K562 (cell line): ENCODE measurements at regions not wholly inside any gene's neighbourhood (a gene's known extent, or its start where the extent isn't known, plus 50 kb on each side); places are given as distances from the start of the nearest gene placed in this dataset.

ENCODE experiments used
- FOXO4 ChIP-seq: fragments of 450-650 bp; formaldehyde crosslinking; IDR thresholded peaks from 2 replicates; pipeline ENCODE4 v1.4.0; 2020; ENCODE audit warnings: mild to moderate bottlenecking, moderate library complexity
- REST ChIP-seq, 2 experiments: fragments of 450-650 bp; formaldehyde crosslinking in 1 of 2; IDR thresholded peaks; 2 replicates each; pipeline versions ENCODE4 v1.4.0 to v1.6.1; 2014 to 2020; ENCODE audit warnings: mild to moderate bottlenecking in 2 of 2, borderline replicate concordance in 1 of 2, low read depth in 1 of 2
- ZFP30 ChIP-seq: fragments of 250-450 bp; sonication (Bioruptor Pico); IDR thresholded peaks from 2 replicates; pipeline ENCODE4 v1.8.0; 2022; ENCODE audit warnings: moderate library complexity, mild to moderate bottlenecking, inconsistent platforms, borderline replicate concordance
- ZNF408 ChIP-seq: fragments of 250-450 bp; sonication (Bioruptor Pico); IDR thresholded peaks from 2 replicates; pipeline ENCODE4 v1.4.0; 2020; ENCODE audit warnings: low read depth, mild to moderate bottlenecking, moderate library complexity

GRCh38 chr4:92129408-92129994 is 174.3 kb upstream of the GRID2 start:
- TF ChIP-seq REST (IDR thresholded peaks at IDR 0.05; ENCODE audit: borderline replicate concordance), result no peak
- no peak for TF ChIP-seq REST (CRISPR knock-in tag; IDR thresholded peaks at IDR 0.05; ENCODE audit: low read depth)
- no peak for TF ChIP-seq FOXO4 (CRISPR knock-in tag)
- no peak for TF ChIP-seq ZNF408 (CRISPR knock-in tag)
- TF ChIP-seq ZFP30 (CRISPR knock-in tag), result no peak
